HG03457 (cell line): ENCODE measurements at regions not wholly inside any gene's neighbourhood (a gene's known extent, or its start where the extent isn't known, plus 50 kb on each side); places are given as distances from the start of the nearest gene placed in this dataset.
"Not testable (repeated sequence)": the region's sequence is repeated elsewhere in the genome, so short reads cannot be mapped to it uniquely, and the experiment has no call there.

Source experiments
- ATAC-seq: cut with Tn5 transposase; IDR thresholded peaks from one replicate; pipeline ENCODE4 v1.9.1; 2021; ENCODE audit warnings: moderate number of reproducible peaks; ENCODE audit not compliant: unreplicated experiment

- no peak for ATAC-seq
Observed at GRCh38 chr4:153877898-153878297, 89.0 kb upstream of the SFRP2 start.

- no peak for ATAC-seq
Observed at GRCh38 chr4:153873741-153874140, 84.9 kb upstream of the SFRP2 start.

DNA sequence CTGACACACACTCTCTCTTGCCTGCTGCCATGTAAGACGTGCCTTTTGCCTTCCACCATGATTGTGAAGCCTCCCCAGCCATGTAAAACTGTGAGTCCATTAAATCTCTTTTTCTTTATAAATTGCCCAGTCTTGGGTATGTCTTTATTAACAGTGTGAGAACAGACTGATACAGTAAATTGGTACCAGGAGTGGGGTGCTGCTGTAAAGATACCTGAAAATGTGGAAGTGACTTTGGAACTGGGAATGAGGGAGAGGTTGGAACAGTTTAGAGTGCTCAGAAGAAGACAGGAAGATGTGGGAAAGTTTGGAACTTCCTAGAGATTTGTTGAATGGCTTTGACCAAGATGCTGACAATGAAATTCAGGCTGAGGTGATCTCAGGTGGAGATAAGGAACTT, 77.9 kb upstream of the SFRP2 start:
- not testable (repeated sequence) for ATAC-seq

DNA sequence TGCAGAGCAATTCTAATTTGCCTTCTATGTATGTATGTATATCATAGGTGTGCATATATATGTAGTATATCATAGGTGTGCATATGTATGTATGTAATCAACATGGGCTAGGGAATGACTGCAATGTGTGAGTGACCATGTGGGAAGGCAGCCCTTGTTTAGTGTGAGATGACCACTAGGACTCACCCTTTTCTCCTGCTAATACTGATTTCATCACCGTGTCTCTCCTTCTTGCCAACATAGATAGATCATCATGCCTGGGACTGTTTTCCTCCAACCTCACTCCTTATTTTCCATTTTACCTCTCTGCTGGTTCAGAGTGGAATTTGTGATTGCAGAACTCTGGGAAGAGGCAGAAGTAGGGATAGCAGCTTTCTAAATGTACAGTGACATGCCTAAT, 63.6 kb upstream of the SFRP2 start:
- ATAC-seq: no peak

GRCh38 chr4:153850533-153851280, 61.8 kb upstream of the SFRP2 start:
- ATAC-seq: no peak

DNA sequence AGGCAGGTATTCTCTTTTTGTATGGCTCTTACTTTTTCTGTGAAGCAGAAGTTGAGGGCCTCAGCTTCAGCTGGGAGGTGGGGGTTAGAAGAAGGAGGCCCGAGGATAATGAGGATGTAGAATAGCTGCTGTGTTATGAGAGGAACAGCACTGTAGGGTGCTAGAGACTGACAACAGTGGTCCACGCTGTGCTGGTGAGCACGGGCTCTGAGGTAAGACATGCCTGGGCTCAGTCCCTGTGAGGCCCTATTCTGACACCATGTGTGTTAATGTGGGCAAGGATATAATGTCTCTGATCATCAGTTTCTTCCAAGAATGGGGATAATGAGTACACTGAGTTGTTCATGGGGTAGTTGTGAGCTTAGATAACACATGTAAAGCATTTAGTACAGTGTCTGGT, 55.3 kb upstream of the SFRP2 start:
- ATAC-seq: no peak
